HG03520 (cell line): ENCODE measurements at regions not wholly inside any gene's neighbourhood (a gene's known extent, or its start where the extent isn't known, plus 50 kb on each side); places are given as distances from the start of the nearest gene placed in this dataset.

Experiments
- ATAC-seq: cut with Tn5 transposase; IDR thresholded peaks from one replicate; pipeline ENCODE4 v1.9.1; 2021; ENCODE audit warnings: mild to moderate bottlenecking, moderate library complexity; ENCODE audit not compliant: unreplicated experiment

GRCh38 chr4:10212400-10212799 is 95.8 kb upstream of the WDR1 start:
- ATAC-seq = no peak

GRCh38 chr4:10207116-10207515 is 90.5 kb upstream of the WDR1 start:
- no peak for ATAC-seq

- ATAC-seq = no peak
Observed at GRCh38 chr4:10205223-10205622, 88.6 kb upstream of the WDR1 start.

DNA sequence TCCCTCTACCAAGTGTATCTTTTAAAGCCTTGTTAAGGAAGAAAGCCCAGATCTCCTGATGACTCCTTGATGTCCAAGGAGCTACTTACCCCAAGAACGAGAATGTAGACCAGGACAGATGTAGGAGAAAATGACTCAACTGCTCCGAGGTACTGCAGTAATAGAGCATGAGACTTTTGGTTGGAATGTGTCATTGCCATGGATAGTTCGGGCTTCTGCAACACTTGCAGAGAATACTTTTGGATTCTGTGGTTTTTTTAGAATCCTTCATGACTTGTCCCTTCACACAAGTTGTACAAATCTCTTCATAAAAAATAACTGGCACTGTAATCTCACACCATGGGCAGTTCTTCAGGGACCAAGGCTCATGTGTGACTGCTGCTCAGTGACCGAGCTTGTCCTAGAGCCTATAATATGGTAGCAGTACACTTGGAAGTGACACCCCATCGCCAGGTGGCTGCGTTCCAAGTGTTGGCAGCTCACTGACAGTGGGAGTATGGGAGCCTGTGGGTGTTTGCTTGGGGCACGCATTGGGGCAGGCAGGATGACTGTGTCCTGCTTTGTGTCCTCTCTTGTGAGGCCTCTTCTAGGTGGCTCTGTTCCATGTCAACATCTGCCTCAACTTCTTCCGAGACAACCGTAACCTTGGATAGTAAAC is 87.9 kb upstream of the WDR1 start:
- no peak for ATAC-seq

- ATAC-seq = no peak
Observed at GRCh38 chr4:10203851-10204250, 87.3 kb upstream of the WDR1 start.

DNA sequence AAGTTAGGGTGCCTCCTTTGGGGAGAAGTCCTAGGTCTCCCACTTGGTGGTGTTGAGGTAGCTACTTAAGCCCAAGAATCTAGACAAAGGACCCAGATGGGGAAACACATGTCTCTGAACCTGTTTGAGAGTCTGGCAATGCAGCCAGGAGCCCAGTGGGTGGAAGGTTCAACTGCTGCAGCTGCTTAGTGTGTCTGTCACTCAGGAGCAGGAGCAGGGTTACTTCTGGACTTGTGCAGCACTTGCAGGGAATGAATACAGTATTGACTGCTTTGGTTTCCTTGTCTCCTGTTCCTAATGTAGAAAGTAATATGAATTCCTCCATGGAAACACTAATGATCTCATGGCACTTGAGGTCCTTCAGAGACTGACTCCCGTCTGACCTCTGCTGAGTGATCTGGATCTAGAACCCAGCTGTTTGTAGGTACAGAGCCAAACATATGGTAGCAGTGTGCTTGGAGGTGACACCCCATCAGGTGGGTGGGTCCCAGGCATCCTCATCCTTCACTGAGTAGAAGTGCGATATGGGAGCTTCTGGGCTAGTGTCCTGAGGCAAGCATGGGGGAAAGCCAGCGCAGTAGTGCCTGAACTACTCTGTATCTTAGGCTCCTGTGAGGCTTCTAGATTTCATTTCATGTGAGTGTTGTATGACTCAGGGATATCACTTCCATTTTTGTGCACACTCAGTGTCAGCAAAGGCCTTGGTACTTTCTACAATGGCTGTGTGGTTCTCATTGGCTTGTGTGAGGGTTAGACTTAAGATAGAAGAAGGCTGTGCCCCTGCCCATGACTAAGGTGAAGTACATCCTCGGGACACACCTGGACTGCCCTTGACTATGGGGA is 85.0 kb upstream of the WDR1 start:
- no peak for ATAC-seq

- ATAC-seq = no peak
Observed at GRCh38 chr4:10200869-10201268, 84.3 kb upstream of the WDR1 start.

DNA sequence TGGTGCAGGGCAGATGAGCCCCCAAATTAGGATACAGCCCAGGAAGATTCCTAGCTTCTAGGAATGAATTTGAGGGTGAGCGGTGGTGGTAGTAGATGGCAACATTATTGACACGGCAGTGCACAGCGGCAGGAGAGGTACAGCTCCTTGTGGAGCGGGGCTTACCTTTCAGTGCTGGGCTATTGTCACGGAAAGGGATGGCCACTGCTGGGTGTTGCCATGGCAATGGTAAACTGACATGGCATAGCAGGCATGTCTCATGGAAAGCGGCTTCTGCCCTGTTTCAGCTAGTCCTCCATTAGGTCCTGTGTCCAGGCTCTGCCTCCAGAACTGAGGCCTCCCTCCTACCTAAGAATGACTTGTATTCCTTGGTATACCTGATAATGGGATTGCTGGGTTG is 81.8 kb upstream of the WDR1 start:
- no peak for ATAC-seq

- ATAC-seq = no peak
Observed at GRCh38 chr4:10197952-10198351, 81.4 kb upstream of the WDR1 start.

- no peak for ATAC-seq
Observed at GRCh38 chr4:10196191-10196590, 79.6 kb upstream of the WDR1 start.

GRCh38 chr4:10192331-10192730 is 75.7 kb upstream of the WDR1 start:
- no peak for ATAC-seq

DNA sequence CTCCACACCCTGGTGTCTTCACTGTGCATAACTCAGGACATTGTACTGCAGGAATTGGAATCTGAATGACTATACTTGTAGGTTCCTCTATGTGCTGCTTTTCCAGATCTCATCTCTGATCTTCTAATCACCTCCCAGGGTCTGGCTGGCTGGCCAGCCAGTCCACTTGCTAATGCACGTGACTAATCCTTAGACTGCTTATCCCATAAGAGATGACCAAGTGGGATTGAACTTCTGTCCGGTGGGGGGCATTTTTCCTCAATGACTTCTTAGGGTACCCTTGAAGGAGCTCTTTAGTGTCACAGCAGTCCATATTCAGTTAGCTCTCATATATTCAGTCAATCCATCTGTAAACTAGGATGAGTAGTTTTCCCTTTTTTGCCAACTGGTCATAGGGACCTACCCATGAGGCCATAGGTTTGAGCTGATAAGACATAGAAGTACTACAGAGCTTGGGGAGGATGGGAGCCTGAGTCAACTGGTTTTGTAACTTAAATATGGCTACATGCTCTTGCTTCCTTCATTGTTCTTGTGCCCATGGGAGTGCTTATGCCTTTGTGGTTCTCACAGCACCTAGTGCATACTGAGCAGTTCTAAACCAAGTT is 71.9 kb upstream of the WDR1 start:
- no peak for ATAC-seq

- ATAC-seq = no peak
Observed at GRCh38 chr4:10186228-10187214, 69.9 kb upstream of the WDR1 start.

- ATAC-seq = no peak
Observed at GRCh38 chr4:10185518-10186227, 69.1 kb upstream of the WDR1 start.

GRCh38 chr4:10184501-10184938 is 67.9 kb upstream of the WDR1 start:
- no peak for ATAC-seq

- no peak for ATAC-seq
Observed at GRCh38 chr4:10184041-10184440, 67.4 kb upstream of the WDR1 start.

DNA sequence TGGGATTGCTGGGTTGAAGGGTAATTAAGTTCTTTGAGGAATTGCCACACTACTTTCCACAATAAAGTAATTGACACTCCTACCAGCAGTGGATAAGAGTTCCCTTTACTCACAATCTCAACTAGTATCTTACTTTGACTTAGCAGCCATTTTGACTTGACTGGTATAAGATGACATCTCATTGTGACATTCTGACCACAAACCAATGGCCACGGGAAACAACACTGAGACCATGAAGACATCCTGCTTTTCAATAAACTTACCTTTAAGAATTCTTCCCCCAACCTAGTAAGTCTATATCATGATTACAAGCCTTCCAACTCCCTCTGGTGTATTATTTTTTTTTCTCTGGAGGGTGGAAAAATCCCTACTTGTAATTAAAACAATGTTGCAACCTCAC is 66.9 kb upstream of the WDR1 start:
- ATAC-seq = no peak

- ATAC-seq = no peak
Observed at GRCh38 chr4:10182446-10183424, 66.1 kb upstream of the WDR1 start.
